ENCODE measurements at regions not wholly inside any gene's neighbourhood (a gene's known extent, or its start where the extent isn't known, plus 50 kb on each side); places are given as distances from the start of the nearest gene placed in this dataset.

DNA sequence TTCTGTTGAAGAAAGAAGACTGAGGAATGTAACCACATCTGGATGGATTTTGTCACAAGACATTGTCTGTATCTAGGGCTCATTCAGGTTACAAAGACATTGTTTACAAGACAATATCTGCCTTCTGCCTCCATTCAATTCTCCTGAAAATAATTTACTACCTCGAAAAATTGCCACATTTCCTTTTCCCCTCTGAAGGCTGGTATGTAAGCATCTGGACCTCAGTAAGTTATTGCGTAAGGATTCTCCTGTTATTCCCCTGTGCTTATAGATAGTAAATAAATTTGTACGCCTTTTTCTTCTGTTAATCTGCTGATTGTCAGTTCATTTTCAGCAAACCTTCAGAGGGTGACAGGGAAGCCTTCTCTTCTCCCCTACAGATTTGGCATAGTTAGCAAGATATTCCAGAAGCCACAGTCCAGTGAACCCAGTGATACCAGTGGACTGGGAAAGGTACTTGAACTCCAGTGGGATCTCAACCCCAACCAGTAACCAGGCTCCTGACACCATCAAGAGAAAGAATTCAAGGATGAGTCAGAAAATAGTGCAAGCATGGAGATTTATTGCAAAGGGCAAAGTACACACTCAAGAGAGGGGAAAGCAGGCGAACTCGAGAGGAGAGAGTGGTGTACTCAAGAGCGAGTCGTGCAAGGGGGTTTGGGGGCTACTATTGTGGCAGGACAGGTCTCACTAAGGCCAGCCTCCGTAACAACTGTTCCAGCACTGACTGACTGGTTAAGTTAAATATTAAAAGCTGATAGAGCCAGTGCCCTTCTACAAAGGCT, 706.9 kb upstream of the GHITM start:
- TF ChIP-seq, protein P1, sequence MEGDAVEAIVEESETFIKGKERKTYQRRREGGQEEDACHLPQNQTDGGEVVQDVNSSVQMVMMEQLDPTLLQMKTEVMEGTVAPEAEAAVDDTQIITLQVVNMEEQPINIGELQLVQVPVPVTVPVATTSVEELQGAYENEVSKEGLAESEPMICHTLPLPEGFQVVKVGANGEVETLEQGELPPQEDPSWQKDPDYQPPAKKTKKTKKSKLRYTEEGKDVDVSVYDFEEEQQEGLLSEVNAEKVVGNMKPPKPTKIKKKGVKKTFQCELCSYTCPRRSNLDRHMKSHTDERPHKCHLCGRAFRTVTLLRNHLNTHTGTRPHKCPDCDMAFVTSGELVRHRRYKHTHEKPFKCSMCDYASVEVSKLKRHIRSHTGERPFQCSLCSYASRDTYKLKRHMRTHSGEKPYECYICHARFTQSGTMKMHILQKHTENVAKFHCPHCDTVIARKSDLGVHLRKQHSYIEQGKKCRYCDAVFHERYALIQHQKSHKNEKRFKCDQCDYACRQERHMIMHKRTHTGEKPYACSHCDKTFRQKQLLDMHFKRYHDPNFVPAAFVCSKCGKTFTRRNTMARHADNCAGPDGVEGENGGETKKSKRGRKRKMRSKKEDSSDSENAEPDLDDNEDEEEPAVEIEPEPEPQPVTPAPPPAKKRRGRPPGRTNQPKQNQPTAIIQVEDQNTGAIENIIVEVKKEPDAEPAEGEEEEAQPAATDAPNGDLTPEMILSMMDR (IDR thresholded peaks at IDR 0.05): no peak
- TF ChIP-seq POLR2AphosphoS5 (IDR thresholded peaks at IDR 0.05): no peak
